Mesothelial cell of epicardium (in vitro differentiated cells): ENCODE measurements at regions not wholly inside any gene's neighbourhood (a gene's known extent, or its start where the extent isn't known, plus 50 kb on each side); places are given as distances from the start of the nearest gene placed in this dataset.

Experiments used
- DNase-seq, 2 experiments: peaks; one replicate each; pipeline ENCODE4 v3.0.0; 2021; ENCODE audit warnings: low spot score in 2 of 2; ENCODE audit not compliant: unreplicated experiment in 2 of 2
- H3K27ac Mint-ChIP-seq: 2 replicates; pipeline ENCODE4 v1.8.0; 2021; ENCODE audit warnings: mixed read lengths
- H3K27me3 Mint-ChIP-seq: 2 replicates; pipeline ENCODE4 v1.8.0; 2021; ENCODE audit warnings: low read depth, mixed read lengths
- H3K36me3 Mint-ChIP-seq: 2 replicates; pipeline ENCODE4 v1.8.0; 2021; ENCODE audit warnings: mixed read lengths
- H3K4me1 Mint-ChIP-seq: 2 replicates; pipeline ENCODE4 v1.8.0; 2021; ENCODE audit warnings: mixed read lengths
- H3K4me3 Mint-ChIP-seq: 2 replicates; pipeline ENCODE4 v1.8.0; 2021; ENCODE audit warnings: mild to moderate bottlenecking, moderate library complexity, mixed read lengths
- H3K9me3 Mint-ChIP-seq: 2 replicates; pipeline ENCODE4 v1.8.0; 2021; ENCODE audit warnings: mixed read lengths
- CTCF ChIP-seq: fragments of 200-600 bp; sonication (generic); IDR thresholded peaks from one replicate; pipeline ENCODE4 v1.5.0; 2021; ENCODE audit warnings: antibody characterized with exemption; ENCODE audit not compliant: unreplicated experiment

DNA sequence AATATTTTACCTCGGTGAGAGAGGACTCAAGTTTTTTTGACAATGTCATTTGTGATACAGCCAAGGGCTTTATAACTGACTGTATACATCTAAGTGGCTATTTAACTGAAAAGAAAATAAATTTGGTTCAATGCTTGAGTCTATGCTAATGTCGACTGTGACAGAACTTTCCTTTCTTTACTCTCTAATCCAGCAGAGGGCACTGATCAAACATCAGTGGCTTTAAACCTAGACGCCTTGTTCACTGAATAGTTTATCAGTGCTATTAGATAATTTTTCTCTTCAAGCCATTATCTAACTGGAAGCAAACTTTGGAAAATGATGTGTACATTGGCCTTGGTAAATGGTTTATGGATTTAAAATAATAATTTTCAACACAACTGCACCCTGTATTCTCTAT lies 285.1 kb downstream of the CHL1 start:
- Mint-ChIP-seq H3K27me3 (no peaks in the 10 kb centered on the region), H3K4me3 (no peak overlapping the region), H3K9me3 (peaks cover 14% of the 10 kb centered on the region), H3K36me3 (no peaks in the 10 kb centered on the region), H3K27ac (peak overlapping the region; percentile 74), H3K4me1 (peaks cover 25% of the 10 kb centered on the region)
- TF ChIP-seq CTCF = peak; percentile 16
- DNase-seq = no peak

GRCh38 chr3:482479-482878 lies 285.9 kb downstream of the CHL1 start:
- peaks cover 25% of the 10 kb centered on the region for H3K4me1 Mint-ChIP-seq
- no peak overlapping the region for H3K4me3 Mint-ChIP-seq
- H3K36me3 Mint-ChIP-seq = no peaks in the 10 kb centered on the region
- no peak overlapping the region for H3K27ac Mint-ChIP-seq
- DNase-seq = no peak
- H3K9me3 Mint-ChIP-seq = peaks cover 10% of the 10 kb centered on the region
- TF ChIP-seq CTCF = no peak
- no peaks in the 10 kb centered on the region for H3K27me3 Mint-ChIP-seq

- Mint-ChIP-seq H3K4me1 (peaks cover 25% of the 10 kb centered on the region), H3K27ac (peak overlapping the region; percentile 82), H3K27me3 (no peaks in the 10 kb centered on the region), H3K4me3 (no peak overlapping the region), H3K36me3 (no peaks in the 10 kb centered on the region), H3K9me3 (no peaks in the 10 kb centered on the region)
- DNase-seq = no peak
- TF ChIP-seq CTCF = no peak
Measured at GRCh38 chr3:484341-484740, 287.8 kb downstream of the CHL1 start.

DNA sequence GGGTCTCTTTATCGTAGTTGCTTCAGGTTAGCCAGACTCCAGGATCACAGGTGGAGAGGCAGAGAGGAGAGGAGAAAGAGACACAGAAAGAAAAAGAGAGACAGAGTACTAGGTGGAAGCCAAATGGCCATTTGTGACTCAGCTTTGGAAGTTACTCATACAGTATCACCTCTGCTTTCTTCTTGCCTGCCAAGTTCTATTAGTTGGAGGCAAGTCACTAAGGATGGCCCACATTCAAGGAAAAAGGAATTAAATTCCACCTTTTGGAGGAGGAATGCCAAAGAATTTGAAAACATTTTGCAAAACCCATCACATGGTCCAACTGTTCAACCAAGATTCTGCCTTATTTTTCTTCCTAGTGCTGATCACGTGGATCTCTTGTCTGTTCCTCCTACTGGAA lies 291.1 kb downstream of the CHL1 start:
- H3K4me1 Mint-ChIP-seq = peaks cover 8% of the 10 kb centered on the region
- TF ChIP-seq CTCF = no peak
- no peak overlapping the region for H3K27ac Mint-ChIP-seq

DNA sequence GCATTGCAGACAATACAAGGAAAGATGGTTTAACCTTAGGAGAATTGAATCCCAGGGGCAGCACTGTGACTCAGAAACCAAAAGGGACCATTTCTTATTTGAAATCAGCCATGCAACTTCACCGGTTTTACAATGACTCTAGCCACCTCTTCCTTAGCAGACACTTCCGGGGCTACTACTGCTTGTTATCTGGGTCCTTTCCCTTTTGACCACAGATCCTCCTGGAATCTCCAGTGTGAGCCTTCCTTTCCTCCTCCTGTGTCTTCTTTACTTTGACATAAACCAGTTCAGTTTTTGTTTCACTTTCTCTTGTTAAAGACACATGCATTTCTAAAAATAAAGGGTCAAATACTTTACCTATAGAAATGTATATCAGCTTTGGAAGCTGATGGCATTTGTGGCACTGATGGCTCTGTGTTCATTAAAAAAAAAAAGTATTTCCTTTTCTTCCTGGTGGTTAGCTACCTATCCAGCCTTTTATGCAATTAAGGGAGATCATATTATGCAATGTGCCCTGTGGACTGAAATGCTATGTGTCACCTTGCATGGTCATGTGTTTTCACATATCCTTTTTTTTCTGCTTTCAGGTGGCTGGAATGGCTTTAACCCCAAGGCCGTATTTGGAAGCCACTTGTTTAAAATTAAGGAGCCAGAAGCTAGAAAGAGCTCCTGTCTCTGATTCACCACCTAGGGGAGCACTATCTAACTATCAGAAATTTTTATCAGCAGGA lies 296.2 kb downstream of the CHL1 start:
- Mint-ChIP-seq H3K9me3 (no peaks in the 10 kb centered on the region), H3K27me3 (no peaks in the 10 kb centered on the region), H3K36me3 (no peaks in the 10 kb centered on the region), H3K27ac (no peak overlapping the region), H3K4me3 (no peak overlapping the region), H3K4me1 (no peaks in the 10 kb centered on the region)
- no peak for DNase-seq
- TF ChIP-seq CTCF = no peak

More for the DNA sequence above, 291.1 kb downstream of the CHL1 start:
- H3K27me3 Mint-ChIP-seq = no peaks in the 10 kb centered on the region
- no peaks in the 10 kb centered on the region for H3K9me3 Mint-ChIP-seq
- H3K36me3 Mint-ChIP-seq = no peaks in the 10 kb centered on the region
- H3K4me3 Mint-ChIP-seq = no peak overlapping the region
- no peak for DNase-seq
